ENCODE measurements at regions not wholly inside any gene's neighbourhood (a gene's known extent, or its start where the extent isn't known, plus 50 kb on each side); places are given as distances from the start of the nearest gene placed in this dataset.

- no peak overlapping the region for H3K4me3 ChIP-seq (ENCODE audit: low read depth, low read length)
Measured at GRCh38 chr14:98692832-98693231, 579.2 kb downstream of the BCL11B start.

- H3K4me3 ChIP-seq (ENCODE audit: low read depth, low read length), result no peak overlapping the region
Measured at GRCh38 chr14:98694541-98694940, 577.5 kb downstream of the BCL11B start.

DNA sequence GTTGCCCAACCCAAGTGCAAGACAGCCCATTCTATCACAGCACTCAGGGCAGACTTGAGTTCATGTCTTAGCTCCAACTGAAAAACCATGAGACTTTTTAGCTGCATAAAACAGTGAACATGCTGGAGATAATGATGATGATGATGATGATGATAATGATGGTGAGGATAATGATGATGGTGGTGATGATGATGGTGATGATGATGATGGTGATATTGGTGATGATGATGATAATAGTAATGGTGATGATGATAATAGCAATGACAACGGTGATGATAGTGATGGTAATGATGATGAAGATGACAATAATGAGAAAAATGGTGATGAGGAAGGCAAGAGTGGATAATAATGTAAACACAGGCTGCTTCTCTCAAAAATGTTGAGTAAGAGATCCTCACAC is 576.2 kb downstream of the BCL11B start:
- no peak overlapping the region for H3K4me3 ChIP-seq (ENCODE audit: low read depth, low read length)

DNA sequence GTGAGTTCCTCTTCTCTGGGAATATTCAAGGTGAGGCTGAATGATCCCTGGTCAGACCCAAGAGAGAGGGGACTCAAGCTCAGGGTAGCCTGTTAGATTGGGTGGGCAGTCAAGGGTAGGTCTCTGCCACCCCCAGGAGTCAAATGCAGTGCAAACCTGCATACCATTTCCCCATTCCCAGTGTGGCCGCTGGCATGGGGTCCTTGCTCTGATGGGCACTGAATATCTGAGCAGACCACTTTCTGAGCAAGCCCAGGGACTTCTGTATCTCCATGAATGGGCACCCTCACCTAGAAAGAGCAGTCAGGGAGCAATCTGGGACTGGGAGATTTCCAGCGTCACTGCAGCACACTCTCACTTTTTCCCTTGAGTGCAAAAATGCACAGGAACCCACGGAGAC is 573.7 kb downstream of the BCL11B start:
- H3K4me3 ChIP-seq (ENCODE audit: low read depth, low read length), result no peak overlapping the region

DNA sequence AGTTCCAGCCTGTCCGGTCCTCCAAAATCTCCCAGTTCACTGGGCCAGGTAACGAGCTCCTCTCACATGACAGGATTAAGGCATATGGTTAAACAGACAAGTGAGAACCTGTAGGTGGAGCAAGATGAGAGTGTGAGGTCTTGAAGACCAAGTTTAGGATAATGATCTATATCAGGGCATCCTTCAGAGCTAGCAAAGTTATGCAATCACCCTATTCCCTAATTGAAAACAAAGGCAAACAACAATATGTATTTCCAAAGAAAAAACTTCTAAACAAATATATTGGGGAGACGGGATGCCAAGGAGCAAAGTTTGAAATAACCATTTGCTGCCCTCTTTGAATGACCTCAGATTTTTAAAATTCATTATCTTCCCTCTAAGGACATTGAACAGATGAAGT is 571.2 kb downstream of the BCL11B start:
- no peak overlapping the region for H3K4me3 ChIP-seq (ENCODE audit: low read depth, low read length)

GRCh38 chr14:98701377-98701776 is 570.6 kb downstream of the BCL11B start:
- H3K4me3 ChIP-seq (ENCODE audit: low read depth, low read length), result no peak overlapping the region

DNA sequence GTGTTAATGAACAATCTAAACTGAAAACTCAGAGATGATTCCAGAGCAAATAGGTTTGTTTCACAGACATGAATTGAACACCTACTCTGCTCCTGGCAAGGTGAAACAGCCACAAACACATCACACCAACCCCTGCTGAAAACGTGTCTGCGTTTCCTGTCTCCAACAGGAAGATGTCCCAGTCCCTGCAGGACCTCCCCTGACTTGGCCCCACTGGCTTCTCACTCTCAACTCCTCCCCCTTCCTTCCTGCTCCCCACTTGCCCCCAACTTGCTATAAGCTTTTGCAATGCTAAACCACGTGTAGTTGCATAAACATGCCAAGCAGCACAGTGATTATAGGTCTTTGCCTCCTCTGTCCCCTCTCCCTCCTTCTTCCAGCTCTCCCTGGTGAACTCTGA is 567.6 kb downstream of the BCL11B start:
- no peak overlapping the region for H3K4me3 ChIP-seq (ENCODE audit: low read depth, low read length)

DNA sequence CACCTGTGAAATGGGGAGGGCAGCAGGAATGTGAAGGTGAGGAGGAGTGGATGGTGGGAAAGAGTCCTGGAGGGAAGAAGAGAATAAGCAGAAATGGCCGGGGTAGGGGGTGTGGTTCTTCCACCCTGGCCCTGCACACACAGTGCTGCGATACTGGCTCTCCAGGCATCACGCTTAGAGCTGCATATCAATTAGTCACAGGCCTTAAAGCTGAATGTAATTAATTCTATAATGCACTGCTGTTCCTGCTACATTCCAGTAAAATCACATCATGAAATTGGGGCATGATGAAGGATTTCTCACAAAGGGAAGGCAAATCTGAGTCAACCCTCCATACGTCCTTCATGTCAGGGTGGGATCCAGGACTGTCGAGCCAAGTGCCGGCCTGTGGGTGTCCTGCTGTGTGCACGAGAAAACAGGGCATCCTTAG is 566.1 kb downstream of the BCL11B start:
- H3K4me3 ChIP-seq (ENCODE audit: low read depth, low read length), result no peak overlapping the region

DNA sequence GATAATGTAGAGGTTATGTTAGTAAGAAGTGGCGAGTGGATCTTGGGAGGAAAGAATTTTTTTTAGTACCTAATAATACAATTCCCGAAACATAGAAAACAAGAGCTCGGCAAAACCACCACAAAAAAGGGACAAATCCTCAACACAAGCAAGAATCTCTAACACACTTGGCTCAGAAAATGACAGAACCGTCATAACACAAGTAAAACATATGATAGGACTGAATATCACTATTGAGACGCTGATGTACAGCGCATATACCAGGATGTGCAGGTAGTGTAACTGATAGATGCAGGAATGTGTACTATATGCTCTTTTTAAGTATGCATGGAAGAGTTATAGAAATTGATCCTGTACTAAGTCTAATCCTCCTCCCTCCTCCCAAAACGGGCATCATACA is 564.5 kb downstream of the BCL11B start:
- H3K4me3 ChIP-seq (ENCODE audit: low read depth, low read length), result no peak overlapping the region

DNA sequence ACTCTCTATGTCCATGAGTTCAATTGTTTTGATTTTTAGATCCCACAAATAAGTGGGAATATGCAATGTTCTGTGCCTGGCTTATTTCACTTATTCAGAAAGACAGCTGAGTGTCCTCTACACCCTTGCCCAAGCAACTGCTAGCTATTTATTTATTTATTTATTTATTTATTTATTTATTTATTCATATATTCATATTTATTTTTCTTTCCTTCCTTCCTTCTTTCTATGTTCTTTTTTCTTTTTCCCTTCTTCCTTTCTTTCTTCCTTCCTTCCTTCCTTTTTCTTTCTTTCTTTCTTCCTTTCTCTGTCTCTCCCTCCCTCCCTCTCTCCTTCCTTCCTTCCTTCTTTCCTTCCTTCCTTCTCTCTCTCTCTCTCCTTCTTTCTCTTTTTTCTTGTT is 563.4 kb downstream of the BCL11B start:
- H3K4me3 ChIP-seq (ENCODE audit: low read depth, low read length), result no peak overlapping the region

DNA sequence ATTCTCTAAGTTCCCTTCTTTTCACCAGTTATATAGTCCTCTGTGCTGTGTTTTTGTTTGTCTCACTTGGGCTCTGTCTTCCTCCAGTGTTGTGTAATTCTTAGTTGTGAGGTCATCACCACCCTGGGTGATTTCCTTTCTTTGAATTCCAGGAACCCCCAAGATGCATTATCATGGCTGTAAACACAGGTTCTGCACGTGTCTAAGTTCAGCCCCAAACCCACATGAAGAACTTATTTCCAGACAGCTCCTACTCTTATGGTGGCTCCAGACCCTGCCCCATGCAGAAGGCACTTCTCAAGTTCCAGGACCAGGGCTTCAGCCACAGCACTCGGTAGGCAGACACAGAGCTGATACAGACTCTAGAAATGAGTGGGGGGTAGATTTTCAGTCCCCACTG is 560.5 kb downstream of the BCL11B start:
- no peak overlapping the region for H3K4me3 ChIP-seq (ENCODE audit: low read depth, low read length)

- no peak overlapping the region for H3K4me3 ChIP-seq (ENCODE audit: low read depth, low read length)
Measured at GRCh38 chr14:98714626-98715425, 557.2 kb downstream of the BCL11B start.

- no peak overlapping the region for H3K4me3 ChIP-seq (ENCODE audit: low read depth, low read length)
Measured at GRCh38 chr14:98716133-98716532, 555.9 kb downstream of the BCL11B start.

- no peak overlapping the region for H3K4me3 ChIP-seq (ENCODE audit: low read depth, low read length)
Measured at GRCh38 chr14:98721061-98721460, 550.9 kb downstream of the BCL11B start.

GRCh38 chr14:98724734-98725133 is 547.3 kb downstream of the BCL11B start:
- no peak overlapping the region for H3K4me3 ChIP-seq (ENCODE audit: low read depth, low read length)

- no peak overlapping the region for H3K4me3 ChIP-seq (ENCODE audit: low read depth, low read length)
Measured at GRCh38 chr14:98725191-98725590, 546.8 kb downstream of the BCL11B start.

DNA sequence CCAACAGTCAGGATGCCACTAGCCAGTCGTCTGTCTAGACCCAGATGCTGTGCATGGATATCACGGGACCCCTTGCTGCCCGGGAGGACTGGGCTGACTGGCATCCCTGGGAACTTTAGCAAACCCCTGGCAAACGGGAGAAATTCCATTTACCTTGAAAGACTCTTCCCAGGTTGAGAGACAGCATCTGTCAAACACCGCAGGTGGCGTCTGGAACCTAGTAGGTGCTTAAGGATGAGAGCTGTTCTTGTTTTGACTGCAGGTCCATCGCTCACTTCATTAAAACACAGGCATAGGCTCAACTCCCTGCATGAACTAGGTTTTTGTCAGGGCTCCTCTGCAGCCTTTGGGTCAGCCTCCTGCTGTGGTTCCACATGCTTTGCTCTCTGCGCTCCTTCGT is 546.3 kb downstream of the BCL11B start:
- H3K4me3 ChIP-seq (ENCODE audit: low read depth, low read length), result no peak overlapping the region

GRCh38 chr14:98726585-98727405 is 545.2 kb downstream of the BCL11B start:
- no peak overlapping the region for H3K4me3 ChIP-seq (ENCODE audit: low read depth, low read length)

DNA sequence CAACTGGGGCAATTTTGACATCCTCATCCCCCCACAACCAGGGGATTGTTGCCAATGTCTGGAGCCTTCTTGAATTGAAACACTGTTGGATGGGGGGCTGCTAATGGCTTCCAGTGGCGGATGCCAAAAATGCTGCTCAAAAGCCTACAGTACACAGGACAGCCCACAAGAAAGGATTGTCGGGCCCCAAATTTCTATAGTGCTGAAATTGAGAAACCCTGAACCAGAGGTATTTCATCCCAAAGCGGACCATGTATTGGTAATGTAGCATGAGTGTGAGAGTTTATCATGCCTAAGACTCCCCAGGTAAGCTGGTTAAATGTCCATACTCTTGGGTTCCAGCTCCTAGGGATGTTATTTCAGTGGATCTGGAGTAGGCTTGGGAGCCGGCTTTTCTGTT is 544.0 kb downstream of the BCL11B start:
- no peak overlapping the region for H3K4me3 ChIP-seq (ENCODE audit: low read depth, low read length)

GRCh38 chr14:98728836-98729235 is 543.2 kb downstream of the BCL11B start:
- no peak overlapping the region for H3K4me3 ChIP-seq (ENCODE audit: low read depth, low read length)

DNA sequence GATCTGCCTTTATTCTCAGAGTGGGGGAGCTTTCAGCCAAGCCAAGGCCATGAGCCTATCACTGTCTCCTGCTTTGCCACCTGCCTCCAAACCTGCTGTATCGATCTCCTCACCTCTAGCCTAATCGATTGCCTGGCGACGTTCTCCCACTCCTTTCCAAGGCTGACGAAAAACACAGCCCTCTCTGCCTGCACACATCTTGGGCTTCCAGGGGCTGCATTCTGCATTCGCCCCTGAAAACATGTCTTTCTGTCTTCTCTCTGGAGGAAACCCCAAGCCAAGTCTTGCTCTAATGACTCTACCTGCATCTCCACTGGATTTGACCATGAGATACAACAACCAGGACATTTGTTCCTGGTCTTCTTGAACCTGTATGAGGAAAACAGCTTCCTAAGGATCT is 540.7 kb downstream of the BCL11B start:
- no peak overlapping the region for H3K4me3 ChIP-seq (ENCODE audit: low read depth, low read length)

GRCh38 chr14:98731701-98732100 is 540.3 kb downstream of the BCL11B start:
- H3K4me3 ChIP-seq (ENCODE audit: low read depth, low read length), result no peak overlapping the region

All from iPS-11a (cell line).